Activated CD4-positive, alpha-beta memory T cell treated with anti-CD3 and anti-CD28 coated beads for 36 hours (primary cell): ENCODE measurements at regions not wholly inside any gene's neighbourhood (a gene's known extent, or its start where the extent isn't known, plus 50 kb on each side); places are given as distances from the start of the nearest gene placed in this dataset.
"Not testable (repeated sequence)": the region's sequence is repeated elsewhere in the genome, so short reads cannot be mapped to it uniquely, and the experiment has no call there.

Experiments
- CTCF ChIA-PET: fragments of 350-600 bp; sonication (Branson Sonifier 250); formaldehyde crosslinking; loops from one replicate; lab custom pipeline; 2021; ENCODE audit warnings: antibody characterized with exemption, inconsistent platforms; lab: Charles Lee
- POLR2A ChIA-PET: fragments of 350-600 bp; sonication (Branson Sonifier 250); formaldehyde crosslinking; loops from one replicate; lab custom pipeline; 2021; ENCODE audit warnings: antibody characterized with exemption; lab: Charles Lee
- DNase-seq: peaks from one replicate; pipeline ENCODE4 v3.0.0-alpha.2; 2020
- H3K27ac Mint-ChIP-seq: one replicate; pipeline ENCODE4 v1.8.0; 2021; ENCODE audit warnings: mixed read lengths
- H3K27me3 Mint-ChIP-seq: one replicate; pipeline ENCODE4 v1.8.0; 2021; ENCODE audit warnings: mixed read lengths
- H3K36me3 Mint-ChIP-seq: one replicate; pipeline ENCODE4 v1.8.0; 2021; ENCODE audit warnings: mixed read lengths
- H3K4me1 Mint-ChIP-seq: one replicate; pipeline ENCODE4 v1.8.0; 2021; ENCODE audit warnings: low read depth, mixed read lengths
- H3K4me3 Mint-ChIP-seq: one replicate; pipeline ENCODE4 v1.8.0; 2021; ENCODE audit warnings: mild to moderate bottlenecking, mixed read lengths
- H3K9me3 Mint-ChIP-seq: one replicate; pipeline ENCODE4 v1.8.0; 2021; ENCODE audit warnings: mixed read lengths
- intact Hi-C: fragments of 100-400 bp; cut with micrococcal nuclease; formaldehyde crosslinking; loops from one replicate; pipeline ENCODE4 v1.15.1; 2023

DNA sequence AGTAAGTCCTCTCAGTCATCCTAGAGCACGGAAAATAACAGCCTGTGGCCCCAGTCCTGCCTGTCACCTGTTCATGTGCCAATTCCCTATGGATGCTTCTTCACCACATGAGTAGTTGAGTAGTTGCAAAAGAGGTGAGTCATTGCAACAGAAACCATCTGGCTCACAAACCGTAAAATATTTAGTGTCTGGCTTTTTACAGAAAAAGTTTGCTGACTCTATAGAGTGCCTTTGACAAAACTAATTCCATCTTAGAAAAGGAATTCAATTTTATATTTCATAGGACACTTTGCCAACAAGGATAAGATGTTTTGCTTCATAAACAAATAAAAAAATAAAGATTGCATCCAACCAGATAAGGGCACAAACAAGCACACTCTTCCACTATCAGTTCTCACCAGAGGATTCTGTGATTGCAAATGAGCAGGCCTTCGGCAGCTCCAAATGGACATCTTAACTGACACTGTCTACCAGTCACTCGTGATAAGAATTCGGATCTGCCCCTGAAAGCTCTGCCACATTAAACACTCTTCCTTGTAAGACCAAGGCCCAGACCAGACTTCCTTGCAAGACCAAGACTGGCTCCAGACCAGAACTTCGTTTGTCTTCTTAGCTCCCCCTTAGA lies 242.7 kb upstream of the SEMA3C start:
- H3K4me1 Mint-ChIP-seq: no peaks in the 10 kb centered on the region
- H3K27me3 Mint-ChIP-seq: no peaks in the 10 kb centered on the region
- H3K9me3 Mint-ChIP-seq: peaks cover 10% of the 10 kb centered on the region
- ChIA-PET CTCF (no interaction called here), POLR2A (no interaction called here)
- no peak overlapping the region for H3K27ac Mint-ChIP-seq
- H3K36me3 Mint-ChIP-seq: no peaks in the 10 kb centered on the region
- intact Hi-C loops: no loop called here
- H3K4me3 Mint-ChIP-seq: no peak overlapping the region
- DNase-seq: no peak

DNA sequence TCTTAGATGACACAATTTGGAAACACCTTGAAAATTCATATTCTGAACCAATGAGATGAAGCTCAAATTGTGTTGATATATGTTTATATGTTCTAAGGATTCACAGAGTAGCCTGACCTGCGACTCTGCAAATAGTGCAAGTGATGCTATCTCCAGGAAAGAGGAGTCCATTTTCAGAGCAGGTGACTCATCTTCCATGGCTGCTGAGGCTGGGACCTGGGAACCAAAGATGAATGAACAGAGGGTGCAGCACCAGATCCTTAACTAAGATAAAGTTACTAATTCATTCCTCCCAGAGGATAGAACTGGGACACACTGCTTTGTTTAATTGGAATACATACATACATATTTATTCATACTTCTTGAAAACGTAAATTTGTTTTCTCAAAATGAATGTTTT lies 240.6 kb upstream of the SEMA3C start:
- no peaks in the 10 kb centered on the region for H3K36me3 Mint-ChIP-seq
- CTCF ChIA-PET: no interaction called here
- no peaks in the 10 kb centered on the region for H3K27me3 Mint-ChIP-seq
- intact Hi-C loops: no loop called here
- peaks cover 13% of the 10 kb centered on the region for H3K9me3 Mint-ChIP-seq
- H3K4me1 Mint-ChIP-seq: no peaks in the 10 kb centered on the region
- H3K27ac Mint-ChIP-seq: no peak overlapping the region
- POLR2A ChIA-PET: no interaction called here
- no peak overlapping the region for H3K4me3 Mint-ChIP-seq
- no peak for DNase-seq

DNA sequence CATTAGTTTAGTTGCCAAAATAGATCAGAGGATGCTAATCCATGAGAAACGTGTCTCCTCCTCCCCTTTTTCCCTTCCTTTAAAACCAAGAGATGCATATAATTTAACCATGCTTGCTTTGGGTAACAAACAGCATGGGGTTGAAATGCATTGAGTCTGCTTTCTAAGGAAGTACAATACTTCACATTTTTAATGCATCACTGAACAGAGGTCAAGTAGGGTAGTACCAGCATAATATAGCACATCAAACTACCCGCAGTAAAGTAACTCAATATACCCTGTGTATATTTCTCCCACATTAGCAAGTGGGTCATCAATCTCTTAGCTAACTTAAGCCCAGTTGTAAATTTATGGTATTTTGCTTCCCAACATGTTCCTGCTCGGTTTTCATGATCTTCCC lies 239.3 kb upstream of the SEMA3C start:
- intact Hi-C loops: no loop called here
- H3K27me3 Mint-ChIP-seq: no peaks in the 10 kb centered on the region
- H3K4me1 Mint-ChIP-seq: no peaks in the 10 kb centered on the region
- CTCF ChIA-PET: interaction anchor here (0.6 kb wide), 1 partner anchor 137 kb away, joined by 3 read pairs; no protein-coding TSS in a partner anchor
- POLR2A ChIA-PET: no interaction called here
- H3K9me3 Mint-ChIP-seq: peaks cover 9% of the 10 kb centered on the region
- DNase-seq: no peak
- no peaks in the 10 kb centered on the region for H3K36me3 Mint-ChIP-seq
- H3K4me3 Mint-ChIP-seq: no peak overlapping the region
- no peak overlapping the region for H3K27ac Mint-ChIP-seq

DNA sequence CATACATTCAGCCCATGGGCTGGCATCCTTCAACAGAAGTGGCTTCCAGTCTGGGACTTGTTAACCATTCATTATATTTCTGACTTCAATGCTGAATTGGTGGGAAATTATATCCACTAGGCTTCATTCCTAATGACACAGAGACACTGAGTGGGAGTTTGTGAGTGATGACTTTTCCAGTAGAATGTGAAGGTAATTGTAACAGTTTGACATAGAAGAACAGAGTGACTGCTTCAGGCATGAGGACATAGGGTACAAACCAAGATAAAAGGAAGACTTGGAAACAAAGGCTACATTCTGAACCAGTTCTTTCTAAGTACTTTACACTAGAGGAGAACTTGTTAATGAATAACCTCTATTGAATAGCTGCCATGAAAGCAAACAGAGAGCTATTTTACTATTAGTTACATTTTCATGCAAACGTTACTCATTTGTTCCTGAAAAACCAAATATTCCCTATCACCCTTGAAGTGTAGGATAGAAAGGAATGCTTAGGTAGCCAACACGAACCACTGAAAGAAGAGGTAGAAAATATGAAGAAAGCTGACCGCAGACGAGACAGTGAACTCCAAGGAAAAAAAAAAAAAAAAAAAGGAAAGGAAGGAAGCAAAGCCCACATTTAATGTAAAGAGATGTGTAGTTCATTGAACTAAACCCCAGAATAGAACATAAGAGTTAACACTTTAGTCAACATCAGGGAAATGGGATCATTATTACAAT lies 237.0 kb upstream of the SEMA3C start:
- H3K4me1 Mint-ChIP-seq: no peaks in the 10 kb centered on the region
- H3K4me3 Mint-ChIP-seq: no peak overlapping the region
- CTCF ChIA-PET: no interaction called here
- POLR2A ChIA-PET: no interaction called here
- intact Hi-C loops: no loop called here
- H3K27ac Mint-ChIP-seq: no peak overlapping the region
- H3K9me3 Mint-ChIP-seq: peaks cover 6% of the 10 kb centered on the region
- DNase-seq: no peak
- H3K36me3 Mint-ChIP-seq: no peaks in the 10 kb centered on the region
- H3K27me3 Mint-ChIP-seq: no peaks in the 10 kb centered on the region

DNA sequence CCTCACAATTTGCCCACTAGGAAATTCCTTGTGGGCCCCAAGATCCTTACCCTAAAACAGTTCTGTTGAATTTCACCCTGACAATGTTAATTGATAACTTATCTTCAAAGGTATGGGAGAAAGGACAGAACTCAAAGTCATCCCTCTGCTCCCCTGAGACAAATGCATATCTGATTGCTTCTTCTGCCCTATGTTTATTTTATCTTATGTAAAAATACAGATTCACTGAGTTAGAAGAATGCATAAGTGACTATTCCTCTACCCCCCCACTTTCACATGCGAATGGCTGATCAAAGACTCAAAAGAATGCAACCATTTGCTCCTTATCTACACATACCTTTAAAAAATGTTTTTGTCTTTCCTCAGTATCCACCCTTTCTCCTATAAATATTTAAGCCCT lies 235.7 kb upstream of the SEMA3C start:
- intact Hi-C loops: no loop called here
- Mint-ChIP-seq H3K27me3 (no peaks in the 10 kb centered on the region), H3K27ac (no peak overlapping the region), H3K4me1 (no peaks in the 10 kb centered on the region), H3K9me3 (peaks cover 10% of the 10 kb centered on the region), H3K36me3 (no peaks in the 10 kb centered on the region), H3K4me3 (no peak overlapping the region)
- CTCF ChIA-PET: interaction anchor here (0.6 kb wide), 1 partner anchor 1106 kb away, joined by 3 read pairs; no protein-coding TSS in a partner anchor
- POLR2A ChIA-PET: no interaction called here
- DNase-seq: no peak

DNA sequence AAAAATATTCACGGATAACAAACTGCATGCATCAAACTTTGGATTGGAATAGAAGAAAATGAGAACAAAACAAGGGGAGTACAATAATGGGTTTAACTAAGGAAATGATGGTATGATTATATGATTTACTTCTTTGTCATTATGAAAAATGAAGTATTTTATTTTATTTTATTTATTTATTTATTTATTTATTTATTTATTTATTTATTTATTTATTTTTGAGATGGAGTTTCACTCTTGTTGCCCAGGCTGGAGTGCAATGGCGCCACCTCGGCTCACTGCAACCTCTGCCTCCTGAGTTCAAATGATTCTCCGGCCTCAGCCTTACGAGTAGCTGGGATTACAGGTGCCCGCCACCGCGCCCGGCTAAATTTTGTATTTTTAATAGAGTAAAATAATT lies 234.1 kb upstream of the SEMA3C start:
- H3K36me3 Mint-ChIP-seq, DNase-seq, H3K27ac Mint-ChIP-seq, CTCF ChIA-PET, intact Hi-C loops, POLR2A ChIA-PET, H3K4me3 Mint-ChIP-seq, H3K4me1 Mint-ChIP-seq, H3K27me3 Mint-ChIP-seq: not testable (repeated sequence)
- H3K9me3 Mint-ChIP-seq: peaks cover 14% of the 10 kb centered on the region

DNA sequence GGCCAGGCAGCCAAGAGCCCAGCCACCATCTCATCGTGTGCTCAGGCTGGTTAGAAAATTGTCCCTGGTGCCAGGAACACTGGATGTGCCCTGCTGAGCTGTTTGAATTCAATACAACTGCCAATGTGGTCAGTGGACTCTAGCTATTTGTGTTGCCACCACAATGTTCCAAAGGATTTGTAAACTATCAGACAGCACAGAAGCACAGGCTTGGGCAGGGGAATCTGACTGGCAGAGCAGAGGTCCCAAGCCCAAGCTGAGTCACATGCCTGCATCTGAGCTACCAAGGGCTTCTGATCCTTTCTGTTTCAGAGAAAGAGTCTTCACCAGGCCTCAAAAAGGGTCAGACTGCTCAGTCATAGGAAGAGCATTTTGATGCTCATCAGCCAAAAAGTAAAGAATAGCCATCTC lies 232.1 kb upstream of the SEMA3C start:
- H3K27me3 Mint-ChIP-seq: no peaks in the 10 kb centered on the region
- DNase-seq: no peak
- H3K27ac Mint-ChIP-seq: no peak overlapping the region
- H3K4me3 Mint-ChIP-seq: no peak overlapping the region
- ChIA-PET CTCF (no interaction called here), POLR2A (no interaction called here)
- peaks cover 17% of the 10 kb centered on the region for H3K9me3 Mint-ChIP-seq
- intact Hi-C loops: no loop called here
- no peaks in the 10 kb centered on the region for H3K36me3 Mint-ChIP-seq
- H3K4me1 Mint-ChIP-seq: no peaks in the 10 kb centered on the region

DNA sequence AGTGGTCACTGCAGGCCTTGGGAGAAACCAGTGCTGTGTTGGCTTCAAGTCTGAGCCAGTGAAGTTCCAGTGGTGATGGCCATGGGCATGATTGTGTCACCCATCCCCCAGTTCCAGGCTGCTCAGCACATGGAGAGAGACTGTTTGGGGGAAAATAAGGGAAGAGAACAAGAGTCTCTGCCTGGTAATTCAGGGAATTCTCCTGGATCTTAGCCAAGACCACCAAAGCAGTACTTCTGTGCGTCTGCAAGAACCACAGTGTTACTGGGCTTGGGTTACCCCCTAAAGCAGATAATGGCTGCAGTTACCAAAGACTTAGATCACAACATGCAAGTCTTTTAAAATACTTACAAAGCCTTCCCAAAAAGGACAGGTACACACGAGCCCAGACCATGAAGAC lies 225.0 kb upstream of the SEMA3C start:
- no peak overlapping the region for H3K4me3 Mint-ChIP-seq
- no peak for DNase-seq
- H3K27me3 Mint-ChIP-seq: no peaks in the 10 kb centered on the region
- ChIA-PET POLR2A (no interaction called here), CTCF (no interaction called here)
- H3K9me3 Mint-ChIP-seq: peaks cover 17% of the 10 kb centered on the region
- H3K27ac Mint-ChIP-seq: no peak overlapping the region
- H3K36me3 Mint-ChIP-seq: no peaks in the 10 kb centered on the region
- intact Hi-C loops: no loop called here
- no peaks in the 10 kb centered on the region for H3K4me1 Mint-ChIP-seq

DNA sequence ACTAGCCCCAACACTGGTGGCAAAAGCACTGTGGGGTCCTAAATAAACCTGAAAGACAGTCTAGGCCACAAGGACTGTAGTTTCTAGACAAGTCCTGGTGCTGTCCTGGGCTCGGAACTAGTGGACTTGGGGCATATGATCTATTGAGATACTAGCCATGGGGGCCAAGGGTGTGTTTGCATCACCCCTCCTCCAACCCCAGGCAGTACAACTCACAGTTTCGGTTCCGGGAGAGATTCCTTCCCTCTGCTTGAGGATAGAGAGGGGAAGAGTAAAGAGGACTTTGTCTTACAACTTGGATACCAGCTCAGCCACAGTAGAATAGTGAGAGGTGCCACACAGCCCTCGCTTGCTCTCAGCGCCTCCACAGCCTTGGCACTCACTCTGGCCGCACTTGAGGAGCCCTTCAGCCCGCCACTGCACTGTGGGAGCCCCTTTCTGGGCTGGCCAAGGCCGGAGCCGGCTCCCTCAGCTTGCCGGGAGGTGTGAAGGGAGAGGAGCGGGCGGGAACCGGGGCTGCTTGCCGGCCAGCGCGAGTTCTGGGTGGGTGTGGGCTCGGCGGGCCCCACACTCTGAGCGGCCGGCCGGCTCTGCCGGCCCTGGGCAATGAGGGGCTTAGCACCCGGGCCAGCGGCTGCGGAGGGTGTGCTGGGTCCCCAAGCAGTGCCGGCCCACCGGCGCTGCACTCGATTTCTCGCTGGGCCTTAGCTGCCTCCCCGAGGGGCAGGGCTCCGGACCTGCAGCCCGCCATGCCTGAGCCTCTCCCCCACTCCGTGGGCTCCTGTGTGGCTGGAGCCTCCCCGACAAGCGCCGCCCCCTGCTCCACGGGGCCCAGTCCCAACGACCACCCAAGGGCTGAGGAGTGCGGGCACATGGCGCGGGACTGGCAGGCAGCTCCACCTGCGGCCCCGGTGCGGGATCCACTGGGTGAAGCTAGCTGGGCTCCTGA lies 222.7 kb upstream of the SEMA3C start:
- H3K4me1 Mint-ChIP-seq, POLR2A ChIA-PET, H3K27ac Mint-ChIP-seq, H3K4me3 Mint-ChIP-seq, CTCF ChIA-PET, intact Hi-C loops, H3K36me3 Mint-ChIP-seq, DNase-seq, H3K27me3 Mint-ChIP-seq: not testable (repeated sequence)
- H3K9me3 Mint-ChIP-seq: peaks cover 19% of the 10 kb centered on the region

DNA sequence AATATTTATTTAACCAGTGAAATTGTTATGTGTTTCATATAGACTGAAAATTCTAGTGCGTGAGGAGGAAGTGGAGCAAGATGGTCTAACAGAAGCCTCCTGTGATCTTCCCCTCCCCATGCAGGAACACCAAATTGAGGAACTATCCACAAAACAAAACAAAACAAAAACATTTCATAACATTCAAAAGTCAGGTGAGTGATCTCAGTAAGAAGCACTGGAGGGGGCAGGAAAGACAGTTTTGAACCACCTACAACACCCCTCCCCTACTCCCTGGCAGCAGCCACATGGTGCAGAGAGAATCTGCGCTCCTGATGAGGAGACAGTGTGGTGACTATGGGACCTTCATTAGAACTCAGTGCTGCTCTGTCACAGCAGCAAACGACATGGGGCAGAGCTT lies 221.9 kb upstream of the SEMA3C start:
- peaks cover 14% of the 10 kb centered on the region for H3K9me3 Mint-ChIP-seq
- no peaks in the 10 kb centered on the region for H3K36me3 Mint-ChIP-seq
- intact Hi-C loops: no loop called here
- no peak overlapping the region for H3K27ac Mint-ChIP-seq
- POLR2A ChIA-PET: no interaction called here
- H3K27me3 Mint-ChIP-seq: no peaks in the 10 kb centered on the region
- H3K4me1 Mint-ChIP-seq: no peaks in the 10 kb centered on the region
- CTCF ChIA-PET: no interaction called here
- no peak for DNase-seq
- H3K4me3 Mint-ChIP-seq: no peak overlapping the region

DNA sequence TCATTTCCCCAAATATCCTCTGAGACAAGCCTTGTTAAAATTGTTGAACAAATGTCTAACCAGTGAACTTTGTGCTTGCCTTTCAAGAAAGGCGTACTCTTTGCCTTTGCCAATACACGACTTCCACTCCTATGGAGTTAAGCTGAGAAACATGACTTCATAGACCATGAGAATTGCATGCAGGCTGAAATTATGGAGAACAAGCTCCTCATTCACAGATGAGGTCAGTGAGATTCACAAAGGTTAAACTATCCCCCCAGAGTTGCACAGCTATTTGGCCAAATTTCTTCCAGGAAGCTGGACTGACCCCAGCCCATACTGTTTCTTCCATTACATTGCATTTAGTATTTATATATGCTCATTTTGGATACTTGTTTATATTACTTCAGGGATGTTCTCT lies 221.4 kb upstream of the SEMA3C start:
- CTCF ChIA-PET: no interaction called here
- intact Hi-C loops: no loop called here
- Mint-ChIP-seq H3K4me1 (no peaks in the 10 kb centered on the region), H3K27me3 (no peaks in the 10 kb centered on the region), H3K27ac (no peak overlapping the region), H3K36me3 (no peaks in the 10 kb centered on the region), H3K9me3 (peaks cover 10% of the 10 kb centered on the region), H3K4me3 (no peak overlapping the region)
- DNase-seq: no peak
- POLR2A ChIA-PET: no interaction called here

DNA sequence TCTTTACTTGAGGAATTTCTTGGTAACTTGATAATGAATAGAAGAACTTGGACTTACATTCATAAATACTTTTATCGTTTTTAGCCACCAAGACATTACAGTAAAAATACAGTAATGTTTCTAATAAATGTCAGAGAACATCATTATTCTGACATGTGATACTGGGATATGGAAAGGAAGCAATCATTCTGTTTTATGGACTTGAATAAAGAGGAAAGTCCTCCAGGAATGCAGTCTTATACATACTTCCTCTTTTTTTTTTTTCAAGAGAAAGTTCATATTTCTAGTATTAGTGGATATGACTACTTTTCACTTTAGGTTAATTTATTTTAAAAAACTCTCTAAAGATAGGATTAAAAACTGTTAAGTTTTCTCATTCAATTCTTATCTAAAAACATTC lies 220.0 kb upstream of the SEMA3C start:
- CTCF ChIA-PET: no interaction called here
- H3K36me3 Mint-ChIP-seq: no peaks in the 10 kb centered on the region
- intact Hi-C loops: no loop called here
- POLR2A ChIA-PET: no interaction called here
- H3K4me1 Mint-ChIP-seq: no peaks in the 10 kb centered on the region
- no peaks in the 10 kb centered on the region for H3K27me3 Mint-ChIP-seq
- no peak overlapping the region for H3K27ac Mint-ChIP-seq
- no peak for DNase-seq
- no peak overlapping the region for H3K4me3 Mint-ChIP-seq
- H3K9me3 Mint-ChIP-seq: peaks cover 8% of the 10 kb centered on the region
